NCI-H146 treated with DMSO at 0.1 percent for 48 hours (cell line): ENCODE measurements at regions not wholly inside any gene's neighbourhood (a gene's known extent, or its start where the extent isn't known, plus 50 kb on each side); places are given as distances from the start of the nearest gene placed in this dataset.

Experiments used
- DNase-seq: peaks from one replicate; lab custom pipeline; 2025; ENCODE audit not compliant: unreplicated experiment; lab: John Stamatoyannopoulos, UW

- no peak for DNase-seq
Measured at GRCh38 chr7:28231176-28231575, 50.6 kb upstream of the JAZF1 start.

GRCh38 chr7:28236560-28236959, 56.0 kb upstream of the JAZF1 start:
- DNase-seq, result no peak

GRCh38 chr7:28237363-28237762, 56.8 kb upstream of the JAZF1 start:
- no peak for DNase-seq

GRCh38 chr7:28239823-28240204, 59.2 kb upstream of the JAZF1 start:
- no peak for DNase-seq

GRCh38 chr7:28240481-28240880, 59.9 kb upstream of the JAZF1 start:
- no peak for DNase-seq

- no peak for DNase-seq
Measured at GRCh38 chr7:28243861-28244260, 63.3 kb upstream of the JAZF1 start.

- no peak for DNase-seq
Measured at GRCh38 chr7:28245123-28245878, 64.7 kb upstream of the JAZF1 start.

- no peak for DNase-seq
Measured at GRCh38 chr7:28246921-28247461, 66.4 kb upstream of the JAZF1 start.

GRCh38 chr7:28258240-28258639, 77.6 kb upstream of the JAZF1 start:
- peak; percentile 61 for DNase-seq

- no peak for DNase-seq
Measured at GRCh38 chr7:28260969-28261368, 80.4 kb upstream of the JAZF1 start.

GRCh38 chr7:28263622-28264271, 83.2 kb upstream of the JAZF1 start:
- DNase-seq, result no peak

GRCh38 chr7:28266402-28266801, 85.8 kb upstream of the JAZF1 start:
- no peak for DNase-seq

GRCh38 chr7:28267012-28267411, 86.4 kb upstream of the JAZF1 start:
- DNase-seq, result no peak

- DNase-seq, result no peak
Measured at GRCh38 chr7:28269700-28270361, 89.2 kb upstream of the JAZF1 start.

- no peak for DNase-seq
Measured at GRCh38 chr7:28270536-28270935, 89.9 kb upstream of the JAZF1 start.

GRCh38 chr7:28272461-28272877, 91.9 kb upstream of the JAZF1 start:
- peak; percentile 32 for DNase-seq

- no peak for DNase-seq
Measured at GRCh38 chr7:28276298-28276697, 95.7 kb upstream of the JAZF1 start.

- DNase-seq, result no peak
Measured at GRCh38 chr7:28277364-28277763, 96.8 kb upstream of the JAZF1 start.

- DNase-seq, result no peak
Measured at GRCh38 chr7:28277958-28278357, 97.4 kb upstream of the JAZF1 start.

- DNase-seq, result peak; percentile 83
Measured at GRCh38 chr7:28280516-28280915, 99.9 kb upstream of the JAZF1 start.

GRCh38 chr7:28290496-28290895, 109.9 kb upstream of the JAZF1 start:
- no peak for DNase-seq

- no peak for DNase-seq
Measured at GRCh38 chr7:28291559-28291958, 111.0 kb upstream of the JAZF1 start.
